22Rv1 (cell line): ENCODE measurements at regions not wholly inside any gene's neighbourhood (a gene's known extent, or its start where the extent isn't known, plus 50 kb on each side); places are given as distances from the start of the nearest gene placed in this dataset.

Experiments
- CTCF ChIP-seq: fragments of 450-650 bp; IDR thresholded peaks from 2 replicates; pipeline ENCODE4 v1.5.1; 2017; ENCODE audit warnings: mild to moderate bottlenecking
- ZFX ChIP-seq: fragments of 450-650 bp; IDR thresholded peaks from 2 replicates; pipeline ENCODE4 v1.6.1; 2017; ENCODE audit warnings: antibody characterized with exemption, borderline replicate concordance

- TF ChIP-seq CTCF (no peak), ZFX (no peak)
Measured at GRCh38 chr4:148764720-148765119, 322.5 kb upstream of the NR3C2 start.
